ENCODE measurements at regions not wholly inside any gene's neighbourhood (a gene's known extent, or its start where the extent isn't known, plus 50 kb on each side); places are given as distances from the start of the nearest gene placed in this dataset.

DNA sequence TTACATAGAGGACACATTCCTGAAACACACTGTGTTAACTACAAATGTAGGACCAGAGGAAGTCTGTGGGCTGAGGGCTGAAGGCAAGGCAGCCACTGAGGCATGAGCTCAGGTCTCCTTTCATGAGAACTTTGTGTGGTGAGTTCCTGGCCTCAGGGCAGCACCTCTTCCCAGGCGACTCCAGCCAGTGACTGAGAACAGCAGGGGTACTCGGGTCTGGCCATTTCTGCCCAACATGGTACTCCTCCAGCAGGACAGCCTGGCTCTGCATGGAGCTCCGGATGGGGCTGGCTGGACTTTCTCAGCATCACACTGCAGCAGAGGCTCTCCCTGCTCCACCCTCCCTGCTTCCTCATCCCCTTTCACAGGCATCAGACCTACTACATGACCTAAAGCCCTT, 125.5 kb upstream of the SPATS2L start:
- Mint-ChIP-seq H3K27me3 (peaks cover 16% of the 10 kb centered on the region), H3K27ac (no peak overlapping the region), H3K36me3 (no peaks in the 10 kb centered on the region), H3K4me3 (no peak overlapping the region), H3K9me3 (peaks cover 0 to 2% (median 0%) of the 10 kb centered on the region in 7 donors), H3K4me1 (no peaks in the 10 kb centered on the region)
- H3K4me3 ChIP-seq (ENCODE audit: low read depth, low read length): no peak overlapping the region
- H3K27me3 ChIP-seq (ENCODE audit: control insufficient read depth, insufficient read depth, low read length): peaks cover 2% of the 10 kb centered on the region
- H3K36me3 ChIP-seq (ENCODE audit: control insufficient read depth, insufficient read depth, low read length): no peaks in the 10 kb centered on the region
- H3K27ac ChIP-seq (ENCODE audit: insufficient read depth, low read length, poor library complexity, severe bottlenecking): no peak overlapping the region
- no peak for ATAC-seq (ENCODE audit: low read depth in 2 of 2)
- no peaks in the 10 kb centered on the region for H3K9me3 ChIP-seq (ENCODE audit: control insufficient read depth in 2 of 2, low read length in 2 of 2)
- no peaks in the 10 kb centered on the region for H3K4me1 ChIP-seq (ENCODE audit: control insufficient read depth, insufficient read depth, low read length, poor library complexity, severe bottlenecking)
- DNase-seq: no peak

DNA sequence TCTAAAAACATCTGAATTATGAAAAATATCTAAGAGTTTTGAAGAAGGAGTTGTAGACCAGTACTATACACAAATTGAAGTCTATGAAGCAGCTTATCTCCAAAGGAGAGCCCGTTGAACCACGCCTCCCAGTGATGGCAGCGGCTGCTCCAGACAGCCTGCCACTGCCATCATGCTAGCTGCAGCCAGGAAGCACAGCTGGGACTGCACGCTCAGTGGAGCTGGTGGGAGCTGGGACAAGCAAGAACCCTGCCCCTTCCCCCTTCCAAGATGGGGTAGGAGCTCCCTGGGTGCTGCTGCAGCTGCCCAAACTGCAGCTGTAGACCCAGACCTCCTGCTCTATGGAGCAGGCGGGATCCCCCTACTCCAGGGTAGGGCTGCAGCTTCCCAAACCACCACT, 124.7 kb upstream of the SPATS2L start:
- H3K27me3 Mint-ChIP-seq: peaks cover 21% of the 10 kb centered on the region
- ATAC-seq (ENCODE audit: low read depth in 2 of 2): no peak

DNA sequence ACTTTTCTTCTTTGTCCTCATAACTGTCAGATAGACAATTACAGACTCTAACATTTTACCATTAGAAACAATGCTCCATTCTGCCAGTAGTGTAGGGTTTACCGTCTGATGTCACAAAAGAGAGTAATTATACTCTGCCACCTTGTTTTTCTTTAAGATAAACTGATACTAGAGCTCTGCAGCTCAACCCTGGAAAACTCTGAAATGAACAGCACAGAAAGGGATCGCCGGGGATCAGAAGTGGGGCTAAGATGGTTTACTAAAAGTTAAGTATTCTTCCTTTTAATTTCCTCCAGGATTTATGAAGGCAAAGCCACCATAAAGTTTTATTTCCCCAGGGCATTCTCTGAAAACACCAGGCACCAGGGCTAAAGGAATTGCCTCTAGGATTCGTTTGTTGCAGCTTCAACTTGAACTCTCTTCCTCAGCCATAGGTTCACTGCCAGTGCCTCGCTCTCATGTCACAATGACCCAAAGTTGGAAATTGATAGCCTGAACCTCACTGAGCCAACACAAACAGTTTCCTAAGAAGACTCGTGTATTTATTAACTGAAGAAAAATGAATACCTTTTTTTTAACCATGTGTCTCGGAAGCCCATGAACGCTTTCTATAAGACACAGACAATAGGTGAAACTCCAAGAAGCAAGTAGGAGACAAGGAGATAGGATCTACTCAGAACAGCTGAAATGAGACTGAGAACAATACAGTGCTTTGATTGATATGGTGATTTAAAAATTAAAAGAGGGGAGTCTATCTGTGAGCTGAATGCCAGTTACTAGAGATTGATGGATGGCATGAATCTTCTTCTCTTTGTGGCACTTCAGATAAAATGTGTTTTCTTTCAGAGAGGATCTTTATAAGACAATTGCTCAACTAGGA, 121.5 kb upstream of the SPATS2L start:
- Mint-ChIP-seq H3K9me3 (no peaks in the 10 kb centered on the region), H3K36me3 (no peaks in the 10 kb centered on the region), H3K4me3 (no peak overlapping the region), H3K27me3 (peaks cover 35% of the 10 kb centered on the region), H3K27ac (no peak overlapping the region), H3K4me1 (no peaks in the 10 kb centered on the region)
- ATAC-seq (ENCODE audit: low read depth in 2 of 2) (no peak), DNase-seq (no peak)
- no peak overlapping the region for H3K27ac ChIP-seq (ENCODE audit: insufficient read depth, low read length, poor library complexity, severe bottlenecking)
- H3K4me1 ChIP-seq (ENCODE audit: control insufficient read depth, insufficient read depth, low read length, poor library complexity, severe bottlenecking): no peaks in the 10 kb centered on the region
- no peak overlapping the region for H3K4me3 ChIP-seq (ENCODE audit: low read depth, low read length)
- no peaks in the 10 kb centered on the region for H3K9me3 ChIP-seq (ENCODE audit: control insufficient read depth in 2 of 2, low read length in 2 of 2)
- H3K27me3 ChIP-seq (ENCODE audit: control insufficient read depth, insufficient read depth, low read length): peaks cover 7% of the 10 kb centered on the region
- no peaks in the 10 kb centered on the region for H3K36me3 ChIP-seq (ENCODE audit: control insufficient read depth, insufficient read depth, low read length)

More for the DNA sequence above, 124.7 kb upstream of the SPATS2L start:
- no peaks in the 10 kb centered on the region for H3K36me3 Mint-ChIP-seq
- peaks cover 0 to 2% (median 0%) of the 10 kb centered on the region in 7 donors for H3K9me3 Mint-ChIP-seq
- Histone ChIP-seq H3K27me3 (ENCODE audit: control insufficient read depth, insufficient read depth, low read length) (peaks cover 2% of the 10 kb centered on the region), H3K9me3 (ENCODE audit: control insufficient read depth in 2 of 2, low read length in 2 of 2) (no peaks in the 10 kb centered on the region), H3K4me1 (ENCODE audit: control insufficient read depth, insufficient read depth, low read length, poor library complexity, severe bottlenecking) (no peaks in the 10 kb centered on the region), H3K4me3 (ENCODE audit: low read depth, low read length) (no peak overlapping the region), H3K36me3 (ENCODE audit: control insufficient read depth, insufficient read depth, low read length) (no peaks in the 10 kb centered on the region), H3K27ac (ENCODE audit: insufficient read depth, low read length, poor library complexity, severe bottlenecking) (no peak overlapping the region)
- no peak overlapping the region for H3K4me3 Mint-ChIP-seq
- DNase-seq: no peak
- no peaks in the 10 kb centered on the region for H3K4me1 Mint-ChIP-seq
- H3K27ac Mint-ChIP-seq: no peak overlapping the region

DNA sequence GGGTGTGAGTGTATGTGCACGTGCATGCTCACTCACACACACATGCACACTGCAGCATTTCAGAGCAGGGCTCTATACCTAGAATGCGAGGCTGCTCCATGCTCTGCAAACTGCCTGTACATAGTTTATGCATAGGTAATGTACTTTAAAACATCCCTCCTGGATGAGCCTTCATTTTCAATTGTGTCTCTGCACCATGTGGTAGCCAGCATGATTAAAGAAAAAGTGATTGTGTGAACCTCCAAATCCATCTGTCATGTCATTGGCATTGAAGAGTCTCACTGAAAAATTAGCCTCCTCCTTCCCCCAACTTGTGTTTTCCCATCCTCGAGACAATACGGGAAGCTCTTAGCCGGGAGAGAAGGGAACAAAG, 120.9 kb upstream of the SPATS2L start:
- H3K9me3 ChIP-seq (ENCODE audit: control insufficient read depth in 2 of 2, low read length in 2 of 2): no peaks in the 10 kb centered on the region
- no peak overlapping the region for H3K27ac ChIP-seq (ENCODE audit: insufficient read depth, low read length, poor library complexity, severe bottlenecking)
- Mint-ChIP-seq H3K9me3 (no peaks in the 10 kb centered on the region), H3K4me3 (no peak overlapping the region), H3K27ac (no peak overlapping the region), H3K4me1 (no peaks in the 10 kb centered on the region), H3K27me3 (peaks cover 40% of the 10 kb centered on the region), H3K36me3 (no peaks in the 10 kb centered on the region)
- H3K36me3 ChIP-seq (ENCODE audit: control insufficient read depth, insufficient read depth, low read length): no peaks in the 10 kb centered on the region
- no peak for DNase-seq
- no peaks in the 10 kb centered on the region for H3K4me1 ChIP-seq (ENCODE audit: control insufficient read depth, insufficient read depth, low read length, poor library complexity, severe bottlenecking)
- no peak for ATAC-seq (ENCODE audit: low read depth in 2 of 2)
- H3K27me3 ChIP-seq (ENCODE audit: control insufficient read depth, insufficient read depth, low read length): peaks cover 8% of the 10 kb centered on the region
- H3K4me3 ChIP-seq (ENCODE audit: low read depth, low read length): no peak overlapping the region

DNA sequence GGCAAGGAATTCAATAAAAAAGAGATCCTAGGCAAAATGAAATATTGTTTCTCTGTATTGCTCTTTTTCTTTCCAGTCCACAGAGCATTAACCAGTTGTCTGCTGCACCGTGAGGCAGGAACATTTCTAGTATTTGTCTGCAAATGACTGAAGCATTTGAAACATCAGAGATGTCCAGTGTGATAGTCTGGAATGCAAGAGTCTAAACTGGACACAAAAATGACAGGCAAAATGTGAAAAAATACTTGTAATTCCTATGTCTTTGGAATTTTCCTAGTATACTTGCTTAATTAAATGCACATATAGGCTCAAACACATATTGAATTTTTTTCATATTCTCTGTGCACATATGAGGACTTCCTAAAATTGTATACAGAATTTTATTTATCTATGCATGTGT, 120.5 kb upstream of the SPATS2L start:
- peaks cover 8% of the 10 kb centered on the region for H3K27me3 ChIP-seq (ENCODE audit: control insufficient read depth, insufficient read depth, low read length)
- no peaks in the 10 kb centered on the region for H3K4me1 ChIP-seq (ENCODE audit: control insufficient read depth, insufficient read depth, low read length, poor library complexity, severe bottlenecking)
- H3K27ac ChIP-seq (ENCODE audit: insufficient read depth, low read length, poor library complexity, severe bottlenecking): no peak overlapping the region
- Mint-ChIP-seq H3K4me3 (no peak overlapping the region), H3K27me3 (peaks cover 40% of the 10 kb centered on the region), H3K9me3 (no peaks in the 10 kb centered on the region), H3K27ac (no peak overlapping the region), H3K36me3 (no peaks in the 10 kb centered on the region), H3K4me1 (no peaks in the 10 kb centered on the region)
- ATAC-seq (ENCODE audit: low read depth in 2 of 2) (no peak), DNase-seq (no peak)
- H3K36me3 ChIP-seq (ENCODE audit: control insufficient read depth, insufficient read depth, low read length): no peaks in the 10 kb centered on the region
- H3K9me3 ChIP-seq (ENCODE audit: control insufficient read depth in 2 of 2, low read length in 2 of 2): no peaks in the 10 kb centered on the region
- no peak overlapping the region for H3K4me3 ChIP-seq (ENCODE audit: low read depth, low read length)

DNA sequence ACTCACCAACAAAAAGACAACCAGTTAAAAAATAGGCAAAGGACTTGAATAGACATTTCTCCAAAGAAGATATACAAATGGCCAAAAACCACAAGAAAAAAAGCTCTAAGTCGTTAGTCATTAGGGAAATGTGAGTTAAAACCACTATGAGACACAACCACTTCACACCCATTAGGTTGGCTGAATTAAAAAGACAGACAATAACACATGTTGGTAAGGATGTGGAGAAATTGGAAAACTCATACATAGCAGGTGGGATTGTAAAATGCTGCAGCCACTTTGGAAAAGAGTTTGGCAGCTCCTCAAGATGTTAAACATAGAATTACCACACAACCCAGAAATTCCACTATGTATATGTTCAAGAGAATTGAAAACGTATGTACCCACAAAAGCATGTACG, 117.6 kb upstream of the SPATS2L start:
- Mint-ChIP-seq H3K27ac (no peak overlapping the region), H3K27me3 (peaks cover 55% of the 10 kb centered on the region), H3K4me1 (peaks cover 0 to 6% (median 0%) of the 10 kb centered on the region in 4 donors), H3K4me3 (no peak overlapping the region), H3K9me3 (no peaks in the 10 kb centered on the region), H3K36me3 (no peaks in the 10 kb centered on the region)
- Histone ChIP-seq H3K27me3 (ENCODE audit: control insufficient read depth, insufficient read depth, low read length) (peaks cover 11% of the 10 kb centered on the region), H3K27ac (ENCODE audit: insufficient read depth, low read length, poor library complexity, severe bottlenecking) (no peak overlapping the region), H3K36me3 (ENCODE audit: control insufficient read depth, insufficient read depth, low read length) (no peaks in the 10 kb centered on the region), H3K4me1 (ENCODE audit: control insufficient read depth, insufficient read depth, low read length, poor library complexity, severe bottlenecking) (no peaks in the 10 kb centered on the region), H3K9me3 (ENCODE audit: control insufficient read depth in 2 of 2, low read length in 2 of 2) (no peaks in the 10 kb centered on the region), H3K4me3 (ENCODE audit: low read depth, low read length) (no peak overlapping the region)
- DNase-seq (no peak), ATAC-seq (ENCODE audit: low read depth in 2 of 2) (no peak)

DNA sequence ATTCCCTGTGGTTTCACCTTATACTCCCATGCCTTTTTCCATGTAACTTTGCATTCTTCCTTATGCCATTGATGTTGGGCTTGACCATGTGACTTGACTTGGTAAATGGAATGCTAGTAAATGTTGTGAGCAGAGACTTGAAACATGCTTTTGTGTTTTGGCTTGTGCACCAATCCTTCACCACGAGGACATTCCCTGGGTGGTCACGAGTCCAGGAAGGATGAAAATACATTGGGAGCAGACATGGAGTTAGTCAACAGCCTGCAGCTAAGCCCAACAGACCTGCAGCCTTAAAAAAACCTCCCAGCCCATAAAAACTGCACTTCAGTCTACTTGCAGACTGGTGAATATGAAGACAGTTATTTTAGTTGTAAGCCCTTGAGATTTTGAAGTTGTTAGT, 116.5 kb upstream of the SPATS2L start:
- no peak for ATAC-seq (ENCODE audit: low read depth in 2 of 2)
- no peaks in the 10 kb centered on the region for H3K9me3 ChIP-seq (ENCODE audit: control insufficient read depth in 2 of 2, low read length in 2 of 2)
- no peaks in the 10 kb centered on the region for H3K36me3 ChIP-seq (ENCODE audit: control insufficient read depth, insufficient read depth, low read length)
- Mint-ChIP-seq H3K27ac (no peak overlapping the region), H3K4me3 (no peak overlapping the region), H3K4me1 (peaks cover 0 to 6% (median 2%) of the 10 kb centered on the region in 4 donors), H3K27me3 (peaks cover 51% of the 10 kb centered on the region), H3K9me3 (peaks cover 0 to 2% (median 0%) of the 10 kb centered on the region in 7 donors), H3K36me3 (no peaks in the 10 kb centered on the region)
- peaks cover 9% of the 10 kb centered on the region for H3K27me3 ChIP-seq (ENCODE audit: control insufficient read depth, insufficient read depth, low read length)
- DNase-seq: no peak
- peaks cover 3% of the 10 kb centered on the region for H3K4me1 ChIP-seq (ENCODE audit: control insufficient read depth, insufficient read depth, low read length, poor library complexity, severe bottlenecking)
- H3K27ac ChIP-seq (ENCODE audit: insufficient read depth, low read length, poor library complexity, severe bottlenecking): no peak overlapping the region
- no peak overlapping the region for H3K4me3 ChIP-seq (ENCODE audit: low read depth, low read length)

DNA sequence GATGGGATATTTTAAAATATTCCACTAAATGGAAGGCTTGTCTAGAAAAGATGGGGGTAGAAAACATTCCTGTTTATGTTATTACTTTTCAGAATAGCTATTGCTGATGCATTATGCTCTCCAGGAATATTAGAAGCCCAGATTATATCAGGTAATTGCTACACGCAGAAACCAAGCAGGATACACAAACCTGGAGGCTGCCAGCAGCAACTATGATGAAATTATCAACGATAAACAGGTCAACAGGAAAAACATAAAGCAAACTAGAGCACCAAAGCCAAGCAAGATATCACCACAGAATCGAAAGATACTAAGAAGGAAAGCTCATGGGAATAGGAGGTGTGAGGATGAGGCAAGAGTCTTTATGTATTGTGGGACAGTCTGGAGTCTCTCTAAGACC, 113.2 kb upstream of the SPATS2L start:
- no peak overlapping the region for H3K27ac ChIP-seq (ENCODE audit: insufficient read depth, low read length, poor library complexity, severe bottlenecking)
- Mint-ChIP-seq H3K4me3 (no peak overlapping the region), H3K27ac (no peak overlapping the region), H3K9me3 (peaks cover 0 to 2% (median 0%) of the 10 kb centered on the region in 7 donors), H3K27me3 (peaks cover 51% of the 10 kb centered on the region), H3K4me1 (peaks cover 0 to 6% (median 2%) of the 10 kb centered on the region in 4 donors), H3K36me3 (no peaks in the 10 kb centered on the region)
- H3K4me1 ChIP-seq (ENCODE audit: control insufficient read depth, insufficient read depth, low read length, poor library complexity, severe bottlenecking): peaks cover 3% of the 10 kb centered on the region
- no peak overlapping the region for H3K4me3 ChIP-seq (ENCODE audit: low read depth, low read length)
- ATAC-seq (ENCODE audit: low read depth in 2 of 2) (no peak), DNase-seq (no peak)
- peaks cover 7% of the 10 kb centered on the region for H3K27me3 ChIP-seq (ENCODE audit: control insufficient read depth, insufficient read depth, low read length)
- no peaks in the 10 kb centered on the region for H3K36me3 ChIP-seq (ENCODE audit: control insufficient read depth, insufficient read depth, low read length)
- no peaks in the 10 kb centered on the region for H3K9me3 ChIP-seq (ENCODE audit: control insufficient read depth in 2 of 2, low read length in 2 of 2)
